ENCODE measurements at regions not wholly inside any gene's neighbourhood (a gene's known extent, or its start where the extent isn't known, plus 50 kb on each side); places are given as distances from the start of the nearest gene placed in this dataset.

DNA sequence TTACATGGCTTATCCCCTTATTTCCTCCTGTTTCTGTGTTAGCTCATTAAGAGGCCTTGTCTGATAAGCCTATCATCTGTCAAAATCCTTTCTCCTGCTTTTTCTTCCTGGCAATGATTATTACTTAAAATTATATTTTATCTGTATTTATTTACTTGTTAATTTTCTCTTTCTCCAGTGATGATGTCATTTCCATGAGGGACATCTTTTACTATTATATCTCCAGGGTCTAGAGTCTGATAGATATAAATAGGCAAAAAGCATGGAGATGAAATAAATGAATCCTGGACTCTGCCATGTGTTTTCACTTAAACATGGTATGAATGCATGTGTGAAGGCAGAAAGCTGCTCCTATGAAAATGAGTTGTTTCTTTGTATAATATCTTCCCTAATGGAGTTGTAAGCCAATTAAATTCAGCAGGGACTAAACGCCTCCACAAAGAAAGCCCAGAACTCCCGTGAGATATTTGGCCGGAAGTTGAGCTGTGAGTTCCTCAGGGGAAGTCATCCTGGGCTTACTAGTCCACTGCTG lies 375.2 kb downstream of the TUSC7 start:
- TF ChIP-seq CTCF (IDR thresholded peaks at IDR 0.05): no peak
- TF ChIP-seq POLR2A (IDR thresholded peaks at IDR 0.05): no peak

DNA sequence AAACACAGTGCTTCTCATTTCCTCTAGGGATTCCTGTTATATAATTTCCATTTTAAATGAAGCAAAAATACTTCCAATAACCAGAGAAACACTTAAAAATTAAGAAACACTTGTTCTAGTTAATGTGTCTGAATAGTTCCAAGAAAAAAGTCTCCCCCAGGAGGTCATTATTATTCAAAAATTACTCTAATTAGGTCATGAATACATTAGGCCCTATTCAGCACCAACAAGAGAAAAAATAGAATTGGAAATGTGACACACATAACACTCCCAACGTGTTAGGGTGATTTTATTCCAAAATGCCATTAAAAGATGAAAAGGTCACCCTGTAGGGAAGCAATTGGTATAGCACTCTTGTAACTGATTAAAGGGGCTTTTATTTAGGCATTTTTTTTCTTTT lies 382.1 kb downstream of the TUSC7 start:
- TF ChIP-seq CTCF (IDR thresholded peaks at IDR 0.05) (no peak), POLR2A (IDR thresholded peaks at IDR 0.05) (no peak)
- Histone ChIP-seq H3K27me3 (no peaks in the 10 kb centered on the region), H3K4me3 (no peak overlapping the region), H3K4me1 (replicated peaks in 1 of 2) (peaks cover 0 to 10% of the 10 kb centered on the region in 2 donors), H3K27ac (no peak overlapping the region), H3K9me3 (replicated peaks in 1 of 3) (no peaks in the 10 kb centered on the region), H3K36me3 (replicated peaks in 1 of 2) (no peaks in the 10 kb centered on the region)
- intact Hi-C loops (cut with DNase I): no loop called here
- no peak for DNase-seq
- 68 to 84% (median 75%) methylated on average over 1 of the region's 1 CpG for WGBS, 4 donors

More for the DNA sequence above, 375.2 kb downstream of the TUSC7 start:
- no peak overlapping the region for H3K27ac ChIP-seq
- intact Hi-C loops (cut with DNase I): no loop called here
- H3K4me3 ChIP-seq: no peak overlapping the region
- 0 to 48% (median 2%) methylated on average over 3 of the region's 3 CpGs for WGBS, 4 donors
- no peaks in the 10 kb centered on the region for H3K4me1 ChIP-seq (replicated peaks in 1 of 2)
- no peak for DNase-seq
- no peaks in the 10 kb centered on the region for H3K27me3 ChIP-seq
- H3K9me3 ChIP-seq (replicated peaks in 1 of 3): no peaks in the 10 kb centered on the region
- no peaks in the 10 kb centered on the region for H3K36me3 ChIP-seq (replicated peaks in 1 of 2)

DNA sequence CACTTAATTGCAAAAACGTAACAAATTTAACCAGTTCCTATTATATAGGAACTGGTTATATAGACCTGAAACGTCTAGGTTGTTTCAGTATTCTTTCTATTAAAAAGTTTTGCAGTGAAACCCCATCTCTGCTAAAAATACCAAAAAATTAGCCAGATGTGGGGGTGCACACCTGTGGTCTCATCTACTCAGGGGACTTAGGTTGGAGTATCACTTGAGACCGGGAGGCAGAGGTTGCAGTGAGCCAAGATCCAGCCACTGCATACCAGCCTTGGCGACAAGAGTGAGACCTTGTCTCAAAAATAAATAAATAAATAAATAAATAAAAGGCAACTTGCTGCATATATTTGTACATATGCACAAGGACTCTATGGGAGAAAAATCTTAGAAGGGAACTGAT lies 387.0 kb downstream of the TUSC7 start:
- no peak for DNase-seq
- Histone ChIP-seq H3K27ac (no peak overlapping the region), H3K4me3 (no peak overlapping the region), H3K9me3 (replicated peaks in 1 of 3) (peaks cover 0 to 5% (median 0%) of the 10 kb centered on the region in 3 donors), H3K27me3 (no peaks in the 10 kb centered on the region), H3K4me1 (replicated peaks in 1 of 2) (peaks cover 0 to 10% of the 10 kb centered on the region in 2 donors), H3K36me3 (replicated peaks in 1 of 2) (no peaks in the 10 kb centered on the region)
- WGBS, 4 donors: 86 to 94% (median 90%) methylated on average over 4 of the region's 4 CpGs
- TF ChIP-seq POLR2A (IDR thresholded peaks at IDR 0.05) (no peak), CTCF (IDR thresholded peaks at IDR 0.05) (no peak)
- intact Hi-C loops (cut with DNase I): no loop called here

GRCh38 chr3:117097351-117097750 lies 387.8 kb downstream of the TUSC7 start:
- no peaks in the 10 kb centered on the region for H3K36me3 ChIP-seq (replicated peaks in 1 of 2)
- H3K9me3 ChIP-seq (replicated peaks in 1 of 3): peaks cover 0 to 5% (median 0%) of the 10 kb centered on the region in 3 donors
- DNase-seq: no peak
- no peak overlapping the region for H3K4me3 ChIP-seq
- intact Hi-C loops (cut with DNase I): no loop called here
- no peak for TF ChIP-seq CTCF (IDR thresholded peaks at IDR 0.05)
- TF ChIP-seq POLR2A (IDR thresholded peaks at IDR 0.05): no peak
- H3K27ac ChIP-seq: no peak overlapping the region
- peaks cover 0 to 10% of the 10 kb centered on the region in 2 donors for H3K4me1 ChIP-seq (replicated peaks in 1 of 2)
- H3K27me3 ChIP-seq: no peaks in the 10 kb centered on the region

All from adrenal gland (tissue), 9 donors.